ENCODE measurements at regions not wholly inside any gene's neighbourhood (a gene's known extent, or its start where the extent isn't known, plus 50 kb on each side); places are given as distances from the start of the nearest gene placed in this dataset.

DNA sequence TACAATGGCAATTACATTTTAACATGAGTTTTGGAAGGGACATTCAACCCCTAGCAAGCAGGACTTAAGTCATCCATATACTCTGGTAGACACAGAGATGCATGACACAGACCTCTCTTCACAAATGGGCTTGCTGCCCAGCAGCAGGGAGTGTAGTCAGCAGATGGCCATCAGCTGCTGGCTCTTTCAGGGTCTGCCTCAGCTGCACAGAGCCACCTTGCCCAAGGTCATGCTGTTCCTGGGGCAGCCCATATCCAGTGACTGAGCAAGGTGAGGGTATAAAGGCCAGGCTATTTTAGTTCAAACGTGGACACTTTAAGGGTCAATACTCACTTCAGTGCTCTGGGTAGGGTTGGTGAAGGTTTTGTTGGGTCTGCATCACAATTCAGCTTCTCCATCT lies 58.3 kb upstream of the JDP2 start:
- ATAC-seq (no peak), DNase-seq (ENCODE audit: low spot score) (no peak)
- intact Hi-C loops (cut with DNase I): no loop called here

DNA sequence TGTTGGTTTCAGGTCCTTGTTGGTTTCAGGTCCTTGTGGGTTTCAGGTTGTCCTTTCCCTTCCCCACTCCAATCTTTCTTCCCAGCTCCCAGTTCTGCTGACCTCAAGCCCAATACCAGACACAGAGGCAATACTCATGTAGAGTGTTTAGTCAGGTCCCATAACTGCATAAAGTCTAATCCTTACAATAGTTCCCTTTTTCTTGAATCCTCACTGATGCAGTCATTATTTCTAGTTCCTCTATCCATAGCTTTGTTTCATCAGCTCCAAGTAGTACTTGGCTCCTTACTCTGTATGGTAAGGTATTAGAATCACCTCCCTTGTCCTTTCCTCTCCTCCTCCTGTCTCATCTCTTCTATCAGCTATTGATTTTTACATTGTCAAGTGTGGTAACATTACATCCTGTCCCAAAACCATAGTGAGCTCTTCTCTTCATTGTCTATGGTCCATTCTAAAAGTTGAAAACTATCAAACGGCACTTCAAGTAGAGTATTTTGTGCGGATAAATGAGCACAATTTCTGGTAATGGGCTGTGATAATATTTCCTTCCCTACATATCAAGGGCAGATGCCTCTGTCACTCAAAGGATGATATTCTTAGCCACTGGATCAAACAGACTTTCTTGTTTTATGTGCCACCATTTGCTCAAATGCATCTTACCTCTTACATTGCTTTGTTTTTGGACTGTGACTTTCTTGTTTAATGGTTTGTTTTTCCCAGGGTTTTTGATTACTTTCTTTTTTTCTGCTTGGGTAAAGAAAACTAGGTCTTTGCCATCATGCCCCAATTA lies 57.2 kb upstream of the JDP2 start:
- no peak for ATAC-seq
- intact Hi-C loops (cut with DNase I): no loop called here

DNA sequence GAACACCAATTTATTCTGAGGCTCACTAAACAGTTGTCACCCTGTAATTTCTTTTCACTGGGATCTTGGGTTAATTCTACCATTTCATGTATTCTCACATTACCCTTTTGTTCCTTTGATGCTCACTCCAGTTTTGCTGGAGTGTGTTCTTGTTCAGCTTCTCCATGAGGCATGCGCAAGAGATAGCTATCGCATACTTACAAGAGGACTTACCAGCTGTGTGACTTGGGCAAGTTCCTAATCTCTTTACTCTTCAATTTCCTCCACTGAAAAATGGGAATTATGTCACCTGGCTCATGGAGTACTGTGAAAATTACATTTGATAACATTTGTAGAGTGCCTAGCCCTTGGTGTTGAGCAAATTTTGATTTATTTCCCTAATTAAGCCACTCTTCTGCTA lies 56.5 kb upstream of the JDP2 start:
- ATAC-seq (no peak), DNase-seq (ENCODE audit: low spot score) (no peak)
- intact Hi-C loops (cut with DNase I): no loop called here

More for the DNA sequence above, 57.2 kb upstream of the JDP2 start:
- no peak for DNase-seq (ENCODE audit: low spot score)

DNA sequence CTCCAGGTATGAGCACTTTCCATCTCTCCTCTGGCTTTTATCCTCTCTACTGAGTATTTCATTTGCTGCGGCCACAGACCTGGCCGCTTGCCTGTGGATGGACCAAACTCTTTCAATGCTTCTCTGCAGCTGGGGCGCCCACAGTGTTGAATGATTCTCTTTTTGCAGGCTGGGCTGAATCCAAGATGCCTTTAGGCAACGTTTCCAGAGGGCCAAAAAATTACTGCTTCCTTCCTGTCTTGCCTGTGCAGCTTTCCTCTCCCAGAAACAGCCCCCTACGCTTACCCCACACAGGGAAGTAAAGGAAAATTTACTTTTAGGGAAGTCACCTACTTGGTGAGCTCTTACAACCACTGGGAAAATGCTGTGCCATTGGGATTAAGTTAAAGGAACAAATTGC lies 55.6 kb upstream of the JDP2 start:
- intact Hi-C loops (cut with DNase I): no loop called here
- DNase-seq (ENCODE audit: low spot score) (peak; percentile 64), ATAC-seq (peak; percentile 78)

GRCh38 chr14:75373133-75373532 lies 54.7 kb upstream of the JDP2 start:
- intact Hi-C loops (cut with DNase I): no loop called here
- ATAC-seq (no peak), DNase-seq (ENCODE audit: low spot score) (no peak)

DNA sequence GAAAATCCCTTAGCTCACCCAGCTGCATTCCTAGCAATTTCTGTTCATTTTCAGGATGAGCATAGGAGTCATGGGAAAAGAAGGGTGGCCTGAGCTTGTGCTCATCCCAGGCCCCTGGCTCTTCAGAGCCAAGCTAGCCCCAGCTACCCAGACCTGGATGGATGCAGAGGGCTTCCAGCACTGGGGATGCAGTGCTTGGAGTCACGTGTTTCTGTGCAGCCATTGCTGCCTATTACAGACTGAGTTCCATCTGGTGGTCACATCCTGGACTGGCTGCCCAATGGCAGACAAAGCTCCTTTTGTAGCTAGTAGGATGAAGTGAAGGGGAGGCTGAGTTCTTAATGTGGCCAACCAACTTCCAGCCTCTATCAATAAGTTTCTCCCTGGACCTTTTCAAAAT lies 54.2 kb upstream of the JDP2 start:
- DNase-seq (ENCODE audit: low spot score) (no peak), ATAC-seq (no peak)
- intact Hi-C loops (cut with DNase I): no loop called here

GRCh38 chr14:75374911-75375310 lies 52.9 kb upstream of the JDP2 start:
- ATAC-seq: no peak
- no peak for DNase-seq (ENCODE audit: low spot score)
- intact Hi-C loops (cut with DNase I): no loop called here

GRCh38 chr14:75375983-75376382 lies 51.8 kb upstream of the JDP2 start:
- DNase-seq (ENCODE audit: low spot score) (no peak), ATAC-seq (no peak)
- intact Hi-C loops (cut with DNase I): no loop called here
